Astrocyte of the spinal cord (primary cell): ENCODE measurements at regions not wholly inside any gene's neighbourhood (a gene's known extent, or its start where the extent isn't known, plus 50 kb on each side); places are given as distances from the start of the nearest gene placed in this dataset.

Experiments used
- DNase-seq: peaks from one replicate; pipeline ENCODE4 v3.0.0; 2011; ENCODE audit warnings: low read depth, low spot score
- H3K4me3 ChIP-seq: 2 replicates; pipeline ENCODE4 v1.5.1; 2011; ENCODE audit warnings: low read depth, mild to moderate bottlenecking, low read length, moderate library complexity
- CTCF ChIP-seq: IDR thresholded peaks from 2 replicates; pipeline ENCODE4 v1.5.1; 2012; ENCODE audit warnings: low read depth, mild to moderate bottlenecking, low read length, inconsistent platforms
- in situ Hi-C: cut with HindIII; loops from 2 replicates; pipeline ENCODE4 v1.10.0; 2017; ENCODE audit warnings: low sequenced_read_pairs

GRCh38 chr1:61536174-61537108, 188.5 kb downstream of the TM2D1 start:
- no peak for DNase-seq
- no peak overlapping the region for H3K4me3 ChIP-seq
- TF ChIP-seq CTCF = no peak
- in situ Hi-C loops = no loop called here

GRCh38 chr1:61534847-61535246, 190.1 kb downstream of the TM2D1 start:
- no peak for DNase-seq
- in situ Hi-C loops = no loop called here
- no peak overlapping the region for H3K4me3 ChIP-seq
- no peak for TF ChIP-seq CTCF

GRCh38 chr1:61533546-61533945, 191.4 kb downstream of the TM2D1 start:
- DNase-seq = no peak
- in situ Hi-C loops = no loop called here
- no peak overlapping the region for H3K4me3 ChIP-seq
- no peak for TF ChIP-seq CTCF

GRCh38 chr1:61531716-61532115, 193.2 kb downstream of the TM2D1 start:
- no peak for TF ChIP-seq CTCF
- in situ Hi-C loops = no loop called here
- DNase-seq = no peak
- H3K4me3 ChIP-seq = no peak overlapping the region

- no peak overlapping the region for H3K4me3 ChIP-seq
- TF ChIP-seq CTCF = no peak
- no peak for DNase-seq
- in situ Hi-C loops = no loop called here
Measured at GRCh38 chr1:61523893-61524605, 200.9 kb downstream of the TM2D1 start.

GRCh38 chr1:61523229-61523628, 201.7 kb downstream of the TM2D1 start:
- in situ Hi-C loops = no loop called here
- DNase-seq = no peak
- no peak for TF ChIP-seq CTCF
- H3K4me3 ChIP-seq = no peak overlapping the region
